ENCODE measurements at regions not wholly inside any gene's neighbourhood (a gene's known extent, or its start where the extent isn't known, plus 50 kb on each side); places are given as distances from the start of the nearest gene placed in this dataset.

GRCh38 chr13:48816700-48817099 lies 159.0 kb upstream of the FNDC3A start:
- no peak for TF ChIP-seq POLR2A (IDR thresholded peaks at IDR 0.05)
- TF ChIP-seq, protein P1, sequence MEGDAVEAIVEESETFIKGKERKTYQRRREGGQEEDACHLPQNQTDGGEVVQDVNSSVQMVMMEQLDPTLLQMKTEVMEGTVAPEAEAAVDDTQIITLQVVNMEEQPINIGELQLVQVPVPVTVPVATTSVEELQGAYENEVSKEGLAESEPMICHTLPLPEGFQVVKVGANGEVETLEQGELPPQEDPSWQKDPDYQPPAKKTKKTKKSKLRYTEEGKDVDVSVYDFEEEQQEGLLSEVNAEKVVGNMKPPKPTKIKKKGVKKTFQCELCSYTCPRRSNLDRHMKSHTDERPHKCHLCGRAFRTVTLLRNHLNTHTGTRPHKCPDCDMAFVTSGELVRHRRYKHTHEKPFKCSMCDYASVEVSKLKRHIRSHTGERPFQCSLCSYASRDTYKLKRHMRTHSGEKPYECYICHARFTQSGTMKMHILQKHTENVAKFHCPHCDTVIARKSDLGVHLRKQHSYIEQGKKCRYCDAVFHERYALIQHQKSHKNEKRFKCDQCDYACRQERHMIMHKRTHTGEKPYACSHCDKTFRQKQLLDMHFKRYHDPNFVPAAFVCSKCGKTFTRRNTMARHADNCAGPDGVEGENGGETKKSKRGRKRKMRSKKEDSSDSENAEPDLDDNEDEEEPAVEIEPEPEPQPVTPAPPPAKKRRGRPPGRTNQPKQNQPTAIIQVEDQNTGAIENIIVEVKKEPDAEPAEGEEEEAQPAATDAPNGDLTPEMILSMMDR (IDR thresholded peaks at IDR 0.05) = no peak

Measured in right lobe of liver (tissue), 4 donors.